ENCODE measurements at regions not wholly inside any gene's neighbourhood (a gene's known extent, or its start where the extent isn't known, plus 50 kb on each side); places are given as distances from the start of the nearest gene placed in this dataset.
"Not testable (repeated sequence)": the region's sequence is repeated elsewhere in the genome, so short reads cannot be mapped to it uniquely, and the experiment has no call there.

GRCh38 chr7:73203312-73203711 is 105.3 kb downstream of the NSUN5 start:
- H3K4me3 ChIP-seq (ENCODE audit: low read depth, low read length); H3K27me3 ChIP-seq (ENCODE audit: control insufficient read depth, insufficient read depth, low read length); POLR2A ChIA-PET; H3K36me3 ChIP-seq (ENCODE audit: control insufficient read depth, insufficient read depth, low read length); DNase-seq (ENCODE audit: low read depth); CTCF ChIA-PET: not testable (repeated sequence)

- CTCF ChIA-PET; H3K27me3 ChIP-seq (ENCODE audit: control insufficient read depth, insufficient read depth, low read length); H3K36me3 ChIP-seq (ENCODE audit: control insufficient read depth, insufficient read depth, low read length); H3K4me3 ChIP-seq (ENCODE audit: low read depth, low read length); POLR2A ChIA-PET; DNase-seq (ENCODE audit: low read depth): not testable (repeated sequence)
Observed at GRCh38 chr7:73201264-73201663, 107.4 kb downstream of the NSUN5 start.

- POLR2A ChIA-PET; H3K36me3 ChIP-seq (ENCODE audit: control insufficient read depth, insufficient read depth, low read length); H3K4me3 ChIP-seq (ENCODE audit: low read depth, low read length); H3K27me3 ChIP-seq (ENCODE audit: control insufficient read depth, insufficient read depth, low read length); DNase-seq (ENCODE audit: low read depth); CTCF ChIA-PET: not testable (repeated sequence)
Observed at GRCh38 chr7:73200518-73201099, 108.0 kb downstream of the NSUN5 start.

- H3K36me3 ChIP-seq (ENCODE audit: control insufficient read depth, insufficient read depth, low read length); POLR2A ChIA-PET; CTCF ChIA-PET; DNase-seq (ENCODE audit: low read depth); H3K4me3 ChIP-seq (ENCODE audit: low read depth, low read length); H3K27me3 ChIP-seq (ENCODE audit: control insufficient read depth, insufficient read depth, low read length): not testable (repeated sequence)
Observed at GRCh38 chr7:73193991-73194390, 108.2 kb upstream of the SPDYE9 start.

DNA sequence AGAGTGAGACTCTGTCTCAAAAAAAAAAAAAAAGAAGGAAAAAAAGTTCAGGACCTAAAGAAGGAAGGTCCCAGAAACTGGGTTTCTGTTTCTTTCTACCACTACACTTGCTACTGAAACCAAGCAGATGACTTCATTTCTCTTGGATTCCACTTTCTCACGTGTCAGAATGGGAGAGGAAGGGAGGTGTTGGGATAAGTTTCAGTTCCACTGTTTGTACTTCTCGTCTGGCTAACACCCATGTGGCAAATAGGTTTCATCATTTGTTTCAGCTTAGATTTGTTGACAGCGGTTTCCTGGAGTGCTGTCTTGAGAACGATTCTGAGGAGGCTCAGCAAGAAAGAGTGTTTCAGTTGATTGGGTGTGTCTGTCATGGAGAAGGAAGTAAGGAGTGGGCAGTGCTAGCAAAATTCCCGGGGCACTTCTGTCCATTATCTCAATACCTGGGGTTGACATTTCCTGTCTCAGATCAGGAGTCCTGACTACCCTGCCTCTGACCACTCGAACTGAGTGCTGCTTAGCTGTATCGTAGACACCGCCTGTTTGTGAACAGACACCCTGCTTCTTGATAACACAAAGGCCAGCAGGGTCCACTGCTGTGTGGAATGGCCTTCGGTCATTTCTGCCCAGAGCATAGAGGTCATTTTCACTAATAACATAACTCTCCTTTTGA is 104.8 kb upstream of the SPDYE9 start:
- H3K27me3 ChIP-seq (ENCODE audit: control insufficient read depth, insufficient read depth, low read length); H3K4me3 ChIP-seq (ENCODE audit: low read depth, low read length); DNase-seq (ENCODE audit: low read depth); CTCF ChIA-PET; H3K36me3 ChIP-seq (ENCODE audit: control insufficient read depth, insufficient read depth, low read length); POLR2A ChIA-PET: not testable (repeated sequence)

DNA sequence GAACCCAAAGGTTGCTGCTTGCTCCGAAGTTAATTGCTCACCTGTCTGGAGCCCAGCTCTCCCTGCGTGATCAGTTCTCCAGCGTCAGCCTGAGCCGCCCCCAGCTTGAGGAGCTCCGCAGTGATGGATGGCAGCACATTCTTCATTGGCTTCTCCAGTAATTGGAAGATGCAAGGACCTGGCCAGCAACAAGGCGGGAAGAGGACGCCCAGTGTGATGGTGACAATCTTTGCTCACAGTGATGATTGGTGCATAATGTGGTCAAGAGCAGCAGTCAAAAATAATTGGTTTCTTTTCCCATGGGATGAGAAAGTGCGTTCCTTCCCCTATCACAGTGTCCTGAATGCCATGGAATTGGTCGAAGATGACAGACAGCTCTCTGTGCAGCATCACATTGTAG is 102.4 kb upstream of the SPDYE9 start:
- H3K4me3 ChIP-seq (ENCODE audit: low read depth, low read length); H3K36me3 ChIP-seq (ENCODE audit: control insufficient read depth, insufficient read depth, low read length); DNase-seq (ENCODE audit: low read depth); POLR2A ChIA-PET; H3K27me3 ChIP-seq (ENCODE audit: control insufficient read depth, insufficient read depth, low read length); CTCF ChIA-PET: not testable (repeated sequence)

GRCh38 chr7:73186589-73187309 is 100.9 kb upstream of the SPDYE9 start:
- H3K4me3 ChIP-seq (ENCODE audit: low read depth, low read length); DNase-seq (ENCODE audit: low read depth); POLR2A ChIA-PET; H3K36me3 ChIP-seq (ENCODE audit: control insufficient read depth, insufficient read depth, low read length); H3K27me3 ChIP-seq (ENCODE audit: control insufficient read depth, insufficient read depth, low read length); CTCF ChIA-PET: not testable (repeated sequence)

DNA sequence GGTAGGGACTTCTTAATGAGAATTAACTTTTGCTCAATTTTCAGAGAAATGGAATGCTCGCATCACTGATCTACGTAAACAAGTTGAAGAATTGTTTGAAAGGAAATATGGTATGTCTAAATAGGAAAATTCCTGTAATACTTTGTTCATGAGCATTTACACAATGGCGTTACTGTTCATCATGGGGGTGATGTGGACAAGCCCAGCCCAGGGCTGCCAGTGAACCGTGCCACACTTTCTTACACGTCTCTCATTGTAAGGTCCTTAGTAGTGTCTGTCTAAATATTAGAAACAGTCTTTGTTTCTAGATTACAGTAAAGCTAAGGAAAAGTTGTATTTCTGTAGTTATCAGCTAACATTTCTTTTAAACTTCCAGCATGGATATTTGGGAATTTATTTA is 91.0 kb upstream of the SPDYE9 start:
- H3K27me3 ChIP-seq (ENCODE audit: control insufficient read depth, insufficient read depth, low read length); CTCF ChIA-PET; H3K36me3 ChIP-seq (ENCODE audit: control insufficient read depth, insufficient read depth, low read length); H3K4me3 ChIP-seq (ENCODE audit: low read depth, low read length); DNase-seq (ENCODE audit: low read depth); POLR2A ChIA-PET: not testable (repeated sequence)

DNA sequence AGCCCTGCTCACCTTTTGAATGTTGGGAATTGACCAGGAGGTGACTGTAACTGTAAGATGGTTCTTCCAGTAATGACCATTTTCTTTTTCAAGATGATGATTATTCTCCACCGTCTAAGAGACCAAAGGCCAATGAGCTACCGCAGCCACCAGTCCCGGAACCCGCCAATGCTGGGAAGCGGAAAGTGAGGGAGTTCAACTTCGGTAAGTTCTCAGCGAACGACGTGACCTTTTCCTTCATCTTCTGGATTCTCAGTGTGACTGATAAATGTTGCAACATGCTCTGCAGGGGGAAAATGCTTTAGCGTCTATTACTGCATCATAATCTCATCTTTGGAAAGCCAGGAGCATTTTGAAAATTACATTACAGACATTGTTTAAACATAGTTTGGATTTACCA is 89.5 kb upstream of the SPDYE9 start:
- DNase-seq (ENCODE audit: low read depth); CTCF ChIA-PET; H3K4me3 ChIP-seq (ENCODE audit: low read depth, low read length); H3K36me3 ChIP-seq (ENCODE audit: control insufficient read depth, insufficient read depth, low read length); POLR2A ChIA-PET; H3K27me3 ChIP-seq (ENCODE audit: control insufficient read depth, insufficient read depth, low read length): not testable (repeated sequence)

- POLR2A ChIA-PET; H3K36me3 ChIP-seq (ENCODE audit: control insufficient read depth, insufficient read depth, low read length); H3K4me3 ChIP-seq (ENCODE audit: low read depth, low read length); H3K27me3 ChIP-seq (ENCODE audit: control insufficient read depth, insufficient read depth, low read length); CTCF ChIA-PET; DNase-seq (ENCODE audit: low read depth): not testable (repeated sequence)
Observed at GRCh38 chr7:73170902-73171301, 85.1 kb upstream of the SPDYE9 start.

- CTCF ChIA-PET; POLR2A ChIA-PET; H3K4me3 ChIP-seq (ENCODE audit: low read depth, low read length); H3K36me3 ChIP-seq (ENCODE audit: control insufficient read depth, insufficient read depth, low read length); H3K27me3 ChIP-seq (ENCODE audit: control insufficient read depth, insufficient read depth, low read length); DNase-seq (ENCODE audit: low read depth): not testable (repeated sequence)
Observed at GRCh38 chr7:73170415-73170814, 84.6 kb upstream of the SPDYE9 start.

DNA sequence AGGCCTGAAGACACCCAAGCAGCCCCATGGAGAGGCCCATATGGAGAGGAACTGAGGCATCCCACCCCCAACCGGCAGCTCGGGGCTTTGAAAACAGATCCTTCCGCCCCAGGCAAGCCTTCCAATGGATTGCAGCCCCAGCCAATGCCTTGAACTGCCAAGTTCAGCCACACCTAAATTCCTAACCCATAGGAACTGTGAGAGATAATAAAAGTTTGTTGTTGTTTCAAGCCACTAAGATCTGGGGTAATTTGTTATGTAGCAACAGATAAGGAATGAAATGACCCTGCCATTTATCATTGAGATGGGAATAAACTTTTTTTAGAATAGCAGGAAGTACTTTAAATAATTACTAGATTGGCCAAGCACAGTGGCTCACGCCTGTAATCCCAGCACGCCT is 80.3 kb upstream of the SPDYE9 start:
- CTCF ChIA-PET; POLR2A ChIA-PET; H3K4me3 ChIP-seq (ENCODE audit: low read depth, low read length); H3K27me3 ChIP-seq (ENCODE audit: control insufficient read depth, insufficient read depth, low read length); DNase-seq (ENCODE audit: low read depth); H3K36me3 ChIP-seq (ENCODE audit: control insufficient read depth, insufficient read depth, low read length): not testable (repeated sequence)

DNA sequence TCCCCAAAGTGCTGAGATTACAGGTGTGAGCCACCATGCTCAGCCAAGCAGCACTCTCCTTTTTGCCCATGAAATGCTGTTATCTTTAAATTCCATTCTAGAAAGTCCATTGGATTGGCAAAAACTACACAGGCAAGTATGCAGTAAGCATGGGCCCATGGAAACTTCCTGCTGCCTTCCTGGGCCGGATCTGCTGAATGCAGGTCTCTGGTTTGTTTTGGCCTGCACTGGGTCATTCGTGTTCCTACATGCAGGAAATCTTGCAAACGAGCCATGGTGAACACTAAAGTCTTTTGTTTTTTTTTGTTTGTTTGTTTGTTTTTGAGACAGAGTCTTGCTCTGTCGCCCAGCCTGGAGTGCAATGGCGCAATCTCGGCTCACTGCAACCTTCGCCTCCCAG is 76.8 kb upstream of the SPDYE9 start:
- CTCF ChIA-PET; DNase-seq (ENCODE audit: low read depth); POLR2A ChIA-PET; H3K36me3 ChIP-seq (ENCODE audit: control insufficient read depth, insufficient read depth, low read length); H3K27me3 ChIP-seq (ENCODE audit: control insufficient read depth, insufficient read depth, low read length); H3K4me3 ChIP-seq (ENCODE audit: low read depth, low read length): not testable (repeated sequence)
